ENCODE measurements at regions not wholly inside any gene's neighbourhood (a gene's known extent, or its start where the extent isn't known, plus 50 kb on each side); places are given as distances from the start of the nearest gene placed in this dataset.
"Not testable (repeated sequence)": the region's sequence is repeated elsewhere in the genome, so short reads cannot be mapped to it uniquely, and the experiment has no call there.

DNA sequence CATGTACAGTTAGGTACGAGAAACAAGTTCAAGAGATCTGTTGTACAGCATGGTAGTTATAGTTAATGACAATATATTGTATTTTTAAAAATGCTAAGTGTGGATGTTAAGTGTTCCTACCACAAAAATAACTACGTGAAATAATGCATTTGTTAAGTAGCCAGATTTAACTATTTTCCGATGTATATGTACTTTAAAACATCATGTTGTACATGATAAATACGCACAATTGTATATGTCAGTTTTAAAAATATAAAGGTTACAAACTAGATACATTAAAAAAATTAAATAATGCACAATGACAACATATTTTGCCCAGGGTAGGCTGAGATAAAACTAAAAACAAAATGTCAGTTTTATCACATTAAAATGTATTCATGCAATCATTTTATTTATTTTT, 285.1 kb upstream of the DCN start:
- WGBS = 94% methylated on average over 4 of the region's 4 CpGs
- Histone ChIP-seq H3K27ac (ENCODE audit: low read depth) (no peak overlapping the region), H3K4me1 (ENCODE audit: insufficient read depth) (no peaks in the 10 kb centered on the region), H3K36me3 (ENCODE audit: insufficient read depth) (no peaks in the 10 kb centered on the region), H3K4me3 (ENCODE audit: low read depth, low read length) (no peak overlapping the region)
- no peak for DNase-seq (ENCODE audit: extremely low spot score)

DNA sequence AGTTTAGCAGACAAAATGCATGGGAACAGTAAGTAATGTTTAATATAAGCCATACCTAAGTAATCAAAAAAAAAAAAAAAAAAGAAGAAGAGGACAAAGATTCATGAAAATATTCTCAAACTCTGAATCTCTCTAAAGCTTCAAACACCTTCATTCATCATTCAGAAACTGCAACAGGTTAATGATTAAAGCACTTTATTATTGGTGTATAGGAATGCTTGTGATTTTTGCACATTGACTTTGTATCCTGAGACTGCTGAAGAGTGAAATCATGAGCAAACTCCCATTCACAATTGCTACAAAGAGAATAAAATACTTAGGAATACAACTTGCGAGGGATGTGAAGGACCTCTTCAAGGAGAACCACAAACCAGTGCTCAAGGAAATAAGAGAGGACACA, 278.4 kb upstream of the DCN start:
- DNase-seq (ENCODE audit: extremely low spot score) = no peak
- H3K4me1 ChIP-seq (ENCODE audit: insufficient read depth) = no peaks in the 10 kb centered on the region
- H3K36me3 ChIP-seq (ENCODE audit: insufficient read depth) = no peaks in the 10 kb centered on the region
- no peak overlapping the region for H3K27ac ChIP-seq (ENCODE audit: low read depth)
- WGBS = 89% methylated on average over 1 of the region's 1 CpG
- H3K4me3 ChIP-seq (ENCODE audit: low read depth, low read length) = no peak overlapping the region

DNA sequence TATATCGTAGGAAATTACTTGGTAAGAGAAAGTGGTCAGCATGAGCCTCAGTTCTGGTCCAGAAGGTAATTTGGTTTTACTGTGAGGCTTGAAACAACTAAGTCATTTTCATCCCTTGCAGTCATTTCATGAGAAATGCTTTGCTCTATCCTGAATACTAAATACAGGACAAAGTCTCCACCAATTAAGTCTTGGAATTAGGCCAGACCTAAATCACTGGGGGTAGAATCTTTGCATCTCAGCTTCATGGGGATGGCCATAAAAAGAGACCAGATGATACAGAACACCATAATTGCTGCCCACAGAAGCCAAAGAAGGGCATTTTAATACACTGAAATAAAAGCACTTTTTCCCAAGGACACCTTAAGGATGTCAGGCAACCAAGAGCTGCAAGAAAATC, 277.9 kb upstream of the DCN start:
- DNase-seq (ENCODE audit: extremely low spot score) = no peak
- Histone ChIP-seq H3K4me1 (ENCODE audit: insufficient read depth) (no peaks in the 10 kb centered on the region), H3K36me3 (ENCODE audit: insufficient read depth) (no peaks in the 10 kb centered on the region), H3K27ac (ENCODE audit: low read depth) (no peak overlapping the region), H3K4me3 (ENCODE audit: low read depth, low read length) (no peak overlapping the region)
- 96% methylated on average over 1 of the region's 1 CpG for WGBS

DNA sequence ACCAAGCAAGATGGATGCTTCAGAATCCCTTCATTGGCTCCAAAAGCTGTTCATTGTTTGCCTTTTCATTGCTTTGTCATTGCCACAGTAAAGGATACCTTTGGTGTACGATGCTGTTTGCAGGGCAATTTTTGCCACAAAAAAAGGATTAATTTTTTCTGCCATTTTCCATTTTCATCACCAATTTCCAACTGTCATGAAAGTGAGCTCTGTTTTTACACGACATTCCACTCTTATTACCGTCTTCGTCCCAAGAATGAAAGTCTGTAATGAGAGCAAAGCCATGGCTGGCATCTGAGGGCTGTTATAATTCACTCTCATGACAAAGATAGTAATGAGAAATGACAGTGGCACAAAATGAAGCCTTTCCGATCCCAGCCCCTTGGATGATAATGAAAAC, 272.7 kb upstream of the DCN start:
- Histone ChIP-seq H3K4me1 (ENCODE audit: insufficient read depth) (no peaks in the 10 kb centered on the region), H3K4me3 (ENCODE audit: low read depth, low read length) (no peak overlapping the region), H3K36me3 (ENCODE audit: insufficient read depth) (no peaks in the 10 kb centered on the region), H3K27ac (ENCODE audit: low read depth) (no peak overlapping the region)
- no peak for DNase-seq (ENCODE audit: extremely low spot score)
- WGBS = 71% methylated on average over 5 of the region's 5 CpGs

DNA sequence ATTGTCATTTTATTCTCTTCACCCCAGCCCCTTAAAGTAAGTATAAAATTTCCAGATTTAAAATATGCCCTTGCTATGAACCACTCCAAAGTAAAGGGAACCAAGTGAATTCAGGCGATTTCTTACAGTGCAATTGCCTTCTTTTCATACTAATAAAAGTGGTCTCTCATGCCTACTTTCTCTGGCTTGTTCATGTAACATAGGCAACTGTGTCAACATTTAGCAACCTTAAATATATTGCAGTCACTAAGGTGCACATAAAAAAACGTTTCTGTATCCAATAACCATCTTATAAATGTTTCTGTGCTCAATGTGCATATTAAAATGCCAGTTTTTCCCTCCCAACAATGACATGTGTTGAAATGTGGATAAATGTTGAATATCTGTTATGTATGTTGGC, 271.6 kb upstream of the DCN start:
- Histone ChIP-seq H3K4me3 (ENCODE audit: low read depth, low read length) (no peak overlapping the region), H3K27ac (ENCODE audit: low read depth) (no peak overlapping the region), H3K4me1 (ENCODE audit: insufficient read depth) (no peaks in the 10 kb centered on the region), H3K36me3 (ENCODE audit: insufficient read depth) (no peaks in the 10 kb centered on the region)
- 52% methylated on average over 2 of the region's 2 CpGs for WGBS
- DNase-seq (ENCODE audit: extremely low spot score) = no peak

DNA sequence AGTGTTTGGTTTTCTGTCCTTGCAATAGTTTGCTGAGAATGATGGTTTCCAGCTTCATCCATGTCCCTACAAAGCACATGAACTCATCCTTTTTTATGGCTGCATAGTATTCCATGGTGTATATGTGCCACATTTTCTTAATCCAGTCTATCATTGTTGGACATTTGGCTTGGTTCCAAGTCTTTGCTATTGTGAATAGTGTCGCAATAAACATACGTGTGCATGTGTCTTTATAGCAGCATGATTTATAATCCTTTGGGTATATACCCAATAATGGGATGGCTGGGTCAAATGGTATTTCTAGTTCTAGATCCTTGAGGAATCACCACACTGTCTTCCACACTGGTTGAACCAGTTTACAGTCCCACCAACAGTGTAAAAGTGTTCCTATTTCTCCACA, 269.8 kb upstream of the DCN start:
- not testable (repeated sequence) for H3K4me3 ChIP-seq (ENCODE audit: low read depth, low read length); H3K36me3 ChIP-seq (ENCODE audit: insufficient read depth); H3K27ac ChIP-seq (ENCODE audit: low read depth); DNase-seq (ENCODE audit: extremely low spot score); H3K4me1 ChIP-seq (ENCODE audit: insufficient read depth)
- no CpG with 5 or more reads among the region's 2 CpGs for WGBS

DNA sequence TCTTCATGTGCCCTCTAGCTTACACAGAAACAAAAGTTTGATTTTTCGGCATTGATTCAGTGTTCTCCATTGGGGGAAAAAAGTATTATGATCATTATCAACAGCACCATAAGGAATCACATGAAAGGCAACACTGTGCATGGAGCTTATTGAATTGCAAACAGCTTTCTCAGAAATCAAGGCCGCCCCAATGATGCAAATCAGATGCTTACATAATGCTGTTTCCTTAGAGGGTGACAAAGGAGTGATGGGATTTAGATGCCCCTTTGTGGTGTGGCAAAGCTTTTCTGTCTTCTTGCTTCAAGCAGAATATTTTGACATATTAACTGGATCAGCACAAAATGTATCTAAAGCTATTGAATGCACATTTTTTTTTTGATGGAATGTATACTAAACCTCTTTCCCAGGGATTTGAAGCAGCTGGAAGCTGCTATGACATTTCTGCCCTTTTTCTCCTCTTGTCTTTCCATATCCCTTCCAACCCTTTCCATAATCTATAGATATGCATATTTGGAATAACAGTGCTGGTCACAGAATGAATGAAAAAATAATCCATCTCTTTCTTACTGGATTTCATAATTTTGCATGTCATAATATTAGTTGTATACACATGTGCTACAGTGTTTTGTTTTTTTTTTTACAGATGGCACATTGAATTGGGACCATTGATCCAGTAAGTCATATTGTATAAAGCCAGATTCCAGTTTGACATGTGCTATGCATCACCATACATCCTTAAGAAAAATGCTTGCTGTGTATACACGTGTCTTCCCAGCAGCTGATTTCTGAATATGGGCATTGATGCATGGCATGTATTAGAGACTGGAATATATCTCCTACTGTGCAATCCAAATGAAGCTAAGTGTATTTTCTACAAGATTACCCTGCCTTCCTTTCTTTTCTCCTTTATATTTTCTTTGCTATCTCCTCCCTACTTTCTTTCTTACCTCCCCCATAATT, 259.7 kb upstream of the DCN start:
- Histone ChIP-seq H3K27ac (ENCODE audit: low read depth) (no peak overlapping the region), H3K4me3 (ENCODE audit: low read depth, low read length) (no peak overlapping the region), H3K4me1 (ENCODE audit: insufficient read depth) (no peaks in the 10 kb centered on the region), H3K36me3 (ENCODE audit: insufficient read depth) (no peaks in the 10 kb centered on the region)
- no peak for DNase-seq (ENCODE audit: extremely low spot score)
- 78% methylated on average over 3 of the region's 3 CpGs for WGBS

DNA sequence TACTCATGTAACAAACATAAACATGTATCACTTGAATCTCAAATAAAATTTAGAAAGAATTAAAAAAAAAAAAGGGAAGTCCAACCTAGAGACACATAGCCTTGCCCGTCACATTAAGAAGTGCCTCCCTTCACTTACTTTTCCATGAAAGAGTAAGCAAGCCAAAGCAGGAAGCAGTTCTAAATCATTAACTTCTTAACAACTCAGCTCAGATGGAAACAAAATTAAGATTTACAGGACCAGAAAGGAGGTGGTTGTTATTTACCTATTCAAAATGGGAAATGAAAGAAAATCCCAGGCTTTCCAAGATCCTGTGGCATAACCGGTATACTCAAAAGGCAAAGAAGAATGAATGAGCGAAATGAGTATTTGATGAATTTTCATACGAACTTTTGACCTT, 258.6 kb upstream of the DCN start:
- DNase-seq (ENCODE audit: extremely low spot score) = no peak
- Histone ChIP-seq H3K4me3 (ENCODE audit: low read depth, low read length) (no peak overlapping the region), H3K27ac (ENCODE audit: low read depth) (no peak overlapping the region), H3K4me1 (ENCODE audit: insufficient read depth) (no peaks in the 10 kb centered on the region), H3K36me3 (ENCODE audit: insufficient read depth) (no peaks in the 10 kb centered on the region)
- WGBS = 95% methylated on average over 4 of the region's 4 CpGs

DNA sequence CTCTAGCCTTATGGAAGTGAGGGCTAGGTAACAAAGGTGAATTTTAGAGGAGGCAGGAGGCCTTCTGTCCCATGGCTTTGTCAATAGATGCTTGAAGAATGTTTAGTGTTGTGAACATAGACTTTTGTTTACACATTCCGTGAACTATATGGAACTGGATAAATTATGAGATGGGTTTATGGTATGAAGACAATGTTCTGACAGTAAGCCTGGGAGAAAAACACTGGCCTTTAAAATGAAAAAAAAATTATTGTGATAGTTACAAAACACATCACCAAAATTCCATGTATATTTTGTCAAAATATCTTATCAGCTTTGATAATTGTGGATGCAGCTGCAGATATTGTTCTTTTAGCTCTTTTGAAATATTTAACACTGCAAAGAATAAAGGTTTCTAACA, 251.5 kb upstream of the DCN start:
- DNase-seq (ENCODE audit: extremely low spot score) = no peak
- Histone ChIP-seq H3K36me3 (ENCODE audit: insufficient read depth) (no peaks in the 10 kb centered on the region), H3K27ac (ENCODE audit: low read depth) (no peak overlapping the region), H3K4me1 (ENCODE audit: insufficient read depth) (no peaks in the 10 kb centered on the region), H3K4me3 (ENCODE audit: low read depth, low read length) (no peak overlapping the region)
- 70% methylated on average over 1 of the region's 1 CpG for WGBS

DNA sequence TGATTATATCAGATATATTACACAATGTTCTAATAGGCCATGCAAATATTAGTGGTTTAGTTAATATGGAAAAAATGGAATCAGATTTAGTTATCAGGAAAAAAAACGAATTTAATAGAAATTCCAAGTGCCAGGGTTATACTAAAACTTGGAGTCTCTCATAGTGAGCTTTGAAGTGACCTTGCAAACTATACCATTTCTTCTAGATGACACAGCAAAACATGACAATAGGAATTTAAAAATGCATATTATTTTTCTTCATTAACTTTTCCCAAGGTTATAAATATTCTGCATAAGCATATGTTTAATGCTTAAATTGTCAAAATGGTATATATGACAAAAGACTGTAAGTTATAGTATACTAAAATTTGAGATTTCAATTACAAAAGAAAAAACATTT, 250.1 kb upstream of the DCN start:
- DNase-seq (ENCODE audit: extremely low spot score) = no peak
- WGBS = 58% methylated on average over 1 of the region's 1 CpG
- Histone ChIP-seq H3K4me3 (ENCODE audit: low read depth, low read length) (no peak overlapping the region), H3K27ac (ENCODE audit: low read depth) (no peak overlapping the region), H3K4me1 (ENCODE audit: insufficient read depth) (no peaks in the 10 kb centered on the region), H3K36me3 (ENCODE audit: insufficient read depth) (no peaks in the 10 kb centered on the region)

DNA sequence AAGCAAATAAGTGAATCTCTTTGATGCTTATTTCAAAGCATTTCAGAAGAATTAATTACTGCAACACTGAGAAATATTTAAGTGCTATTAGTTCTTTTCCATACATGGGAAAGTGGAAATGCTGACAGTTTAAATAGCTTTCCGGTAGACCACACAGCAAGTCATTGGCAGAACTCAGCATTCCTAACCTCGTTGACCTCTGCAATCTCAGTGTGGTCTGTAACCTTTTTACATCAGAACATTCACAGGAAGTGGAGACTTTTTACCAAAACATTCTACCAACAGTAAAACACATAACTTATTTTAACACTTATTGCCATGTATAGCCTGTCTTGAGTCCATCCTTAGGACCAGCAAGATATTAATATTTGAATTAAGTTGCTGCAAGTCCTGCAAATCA, 249.5 kb upstream of the DCN start:
- Histone ChIP-seq H3K4me1 (ENCODE audit: insufficient read depth) (no peaks in the 10 kb centered on the region), H3K27ac (ENCODE audit: low read depth) (no peak overlapping the region), H3K36me3 (ENCODE audit: insufficient read depth) (no peaks in the 10 kb centered on the region), H3K4me3 (ENCODE audit: low read depth, low read length) (no peak overlapping the region)
- no peak for DNase-seq (ENCODE audit: extremely low spot score)
- 31% methylated on average over 2 of the region's 2 CpGs for WGBS

DNA sequence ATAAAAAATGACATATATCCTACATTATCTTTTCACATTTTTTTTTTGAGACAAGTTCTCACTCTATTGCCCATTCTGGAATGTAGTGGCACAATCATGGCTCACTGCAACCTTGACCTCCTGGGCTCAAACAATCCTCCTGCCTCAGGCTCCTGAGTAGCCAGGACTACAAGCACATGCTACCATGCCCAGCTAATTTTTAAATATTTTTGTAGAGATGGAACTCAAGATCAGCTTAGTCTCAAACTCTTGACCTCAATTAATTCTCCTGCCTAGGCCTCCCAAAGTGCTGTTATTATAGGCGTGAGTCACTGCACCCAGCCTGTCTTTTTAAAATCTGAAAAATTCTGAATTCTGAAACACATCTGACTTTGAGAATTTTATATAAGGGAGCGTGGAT, 241.9 kb upstream of the DCN start:
- no peak overlapping the region for H3K27ac ChIP-seq (ENCODE audit: low read depth)
- DNase-seq (ENCODE audit: extremely low spot score) = no peak
- H3K4me1 ChIP-seq (ENCODE audit: insufficient read depth) = no peaks in the 10 kb centered on the region
- no peaks in the 10 kb centered on the region for H3K36me3 ChIP-seq (ENCODE audit: insufficient read depth)
- no peak overlapping the region for H3K4me3 ChIP-seq (ENCODE audit: low read depth, low read length)
- 89% methylated on average over 2 of the region's 2 CpGs for WGBS

DNA sequence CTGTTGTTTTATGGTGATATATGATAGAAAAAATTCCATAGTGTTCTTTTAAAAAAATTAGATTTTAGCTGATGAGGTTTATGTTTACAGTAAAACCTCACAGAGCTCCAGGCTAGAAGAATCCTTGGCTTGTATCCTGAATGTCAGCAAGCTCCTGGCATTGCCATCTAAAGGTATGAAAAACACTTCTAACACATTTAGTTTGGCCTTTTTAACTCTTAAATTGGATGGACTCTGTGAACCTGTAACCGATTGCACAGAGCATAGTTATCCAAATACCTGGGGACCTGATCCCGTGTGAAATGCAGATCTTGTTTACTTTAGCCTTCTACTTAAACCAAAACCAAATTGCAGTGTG, 241.1 kb upstream of the DCN start:
- H3K27ac ChIP-seq (ENCODE audit: low read depth) = no peak overlapping the region
- no peak for DNase-seq (ENCODE audit: extremely low spot score)
- 57% methylated on average over 2 of the region's 2 CpGs for WGBS
- no peaks in the 10 kb centered on the region for H3K36me3 ChIP-seq (ENCODE audit: insufficient read depth)
- H3K4me3 ChIP-seq (ENCODE audit: low read depth, low read length) = no peak overlapping the region
- no peaks in the 10 kb centered on the region for H3K4me1 ChIP-seq (ENCODE audit: insufficient read depth)

DNA sequence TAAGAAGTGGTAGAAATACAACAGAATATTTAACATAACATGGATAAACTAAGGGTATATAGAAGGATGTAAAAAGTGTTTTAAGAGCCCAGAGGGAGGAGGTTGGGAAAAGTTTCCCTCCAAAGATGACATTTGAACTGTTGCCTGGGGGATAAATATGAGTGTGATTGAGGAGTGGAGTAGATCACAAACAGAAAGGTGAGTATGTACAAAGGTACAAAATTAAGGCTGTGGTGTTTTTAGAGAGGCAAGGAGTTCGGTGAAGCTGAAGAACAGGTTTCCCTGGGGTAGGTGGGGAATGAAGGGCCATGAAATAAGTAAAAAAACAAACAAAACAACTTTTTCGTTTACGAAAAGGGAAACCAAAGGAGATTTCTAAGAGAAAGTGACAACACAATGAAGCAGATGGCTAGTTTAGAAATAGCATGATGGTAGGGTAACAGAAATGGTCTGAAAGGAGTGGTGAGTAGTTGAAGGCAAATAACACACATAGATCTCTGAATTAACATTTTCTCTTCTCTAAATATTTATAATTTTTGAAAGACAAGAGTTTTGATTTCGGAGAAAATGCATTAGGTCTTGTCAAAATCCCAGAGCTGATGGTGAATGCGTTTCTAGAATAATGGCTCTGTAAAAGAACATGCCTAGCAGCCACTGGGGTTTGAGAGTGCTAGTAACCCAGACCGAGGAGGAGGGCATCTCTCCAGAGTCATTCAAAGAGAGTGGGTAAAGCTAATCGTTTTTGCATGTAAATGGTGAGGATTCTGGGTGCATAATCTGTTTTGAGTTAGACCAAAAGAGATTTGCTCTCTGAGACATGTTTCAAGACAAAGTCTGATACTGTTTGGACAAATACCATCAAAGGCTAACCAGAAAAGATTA, 240.4 kb upstream of the DCN start:
- Histone ChIP-seq H3K4me1 (ENCODE audit: insufficient read depth) (no peaks in the 10 kb centered on the region), H3K4me3 (ENCODE audit: low read depth, low read length) (no peak overlapping the region), H3K27ac (ENCODE audit: low read depth) (no peak overlapping the region), H3K36me3 (ENCODE audit: insufficient read depth) (no peaks in the 10 kb centered on the region)
- WGBS = 57% methylated on average over 7 of the region's 7 CpGs
- peak; percentile 35 for DNase-seq (ENCODE audit: extremely low spot score)
